KG1 (cell line): ENCODE measurements at regions not wholly inside any gene's neighbourhood (a gene's known extent, or its start where the extent isn't known, plus 50 kb on each side); places are given as distances from the start of the nearest gene placed in this dataset.
"Not testable (repeated sequence)": the region's sequence is repeated elsewhere in the genome, so short reads cannot be mapped to it uniquely, and the experiment has no call there.

ENCODE experiments used
- DNase-seq: peaks from one replicate; lab custom pipeline; 2025; lab: John Stamatoyannopoulos, UW

DNA sequence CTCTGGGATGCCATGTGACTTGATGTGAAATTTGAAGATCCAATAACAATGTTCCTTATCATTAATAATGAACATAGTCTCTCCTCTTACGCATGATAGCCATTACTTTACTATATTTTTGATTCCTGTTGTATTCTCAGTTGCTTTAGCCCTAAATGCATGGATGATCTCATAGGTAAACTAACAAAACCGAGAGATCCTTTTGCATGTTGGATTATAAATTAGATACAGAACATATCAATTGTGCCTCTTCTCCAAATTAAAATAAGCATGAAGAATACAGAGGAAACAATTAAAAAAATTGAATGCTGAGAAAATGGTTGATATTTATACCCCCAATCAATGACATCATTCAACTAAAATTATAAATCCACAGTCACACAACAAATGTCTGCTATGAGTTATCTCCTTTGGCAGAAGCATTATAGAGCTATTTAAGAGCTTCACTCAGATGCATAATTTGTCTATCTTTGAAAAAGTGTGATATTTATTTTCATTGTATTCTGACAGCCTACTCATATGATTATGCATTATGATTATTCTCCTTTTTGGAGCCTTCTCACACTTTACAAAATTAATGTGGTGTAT is 386.4 kb upstream of the STXBP6 start:
- no peak for DNase-seq

DNA sequence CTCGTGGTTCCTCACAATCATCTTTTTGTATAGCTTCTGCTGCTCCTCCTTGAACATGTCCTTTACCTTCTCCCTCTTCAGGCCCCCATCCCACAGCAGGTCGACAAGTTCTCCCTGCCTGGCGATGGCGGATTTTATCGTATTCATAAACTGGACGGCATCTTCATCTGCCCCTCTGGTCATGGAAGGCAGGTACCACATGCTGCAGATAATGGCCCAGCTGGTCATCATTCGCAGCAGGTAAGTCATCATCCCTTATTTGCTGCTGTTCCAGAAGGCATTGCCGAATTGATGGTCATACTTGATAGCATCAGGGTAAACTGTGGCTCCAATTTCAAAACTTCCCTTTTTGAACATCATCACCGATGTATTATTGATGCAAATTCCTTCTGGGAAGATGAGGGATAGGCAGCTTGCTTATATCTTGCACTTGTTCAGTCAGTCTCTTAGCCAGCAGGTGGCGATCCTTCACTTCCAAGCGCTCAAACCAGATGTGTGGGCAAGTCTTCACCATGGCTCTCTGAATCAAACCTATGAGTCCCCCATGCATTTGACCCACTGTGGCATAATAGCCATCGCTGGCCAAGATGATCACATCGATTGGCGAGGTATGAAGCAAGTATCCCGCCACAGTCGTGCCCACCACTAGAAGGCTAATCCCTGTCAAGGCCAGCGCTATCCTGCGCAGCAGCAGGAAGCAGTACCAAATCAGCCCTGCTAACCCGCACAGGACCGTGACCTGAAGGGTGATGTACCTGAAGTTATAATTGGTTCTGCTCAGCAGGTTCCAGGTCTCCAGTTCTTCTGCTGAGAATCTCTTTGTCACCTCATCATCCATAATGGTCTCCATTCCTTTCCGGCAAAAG is 381.5 kb upstream of the STXBP6 start:
- no peak for DNase-seq

DNA sequence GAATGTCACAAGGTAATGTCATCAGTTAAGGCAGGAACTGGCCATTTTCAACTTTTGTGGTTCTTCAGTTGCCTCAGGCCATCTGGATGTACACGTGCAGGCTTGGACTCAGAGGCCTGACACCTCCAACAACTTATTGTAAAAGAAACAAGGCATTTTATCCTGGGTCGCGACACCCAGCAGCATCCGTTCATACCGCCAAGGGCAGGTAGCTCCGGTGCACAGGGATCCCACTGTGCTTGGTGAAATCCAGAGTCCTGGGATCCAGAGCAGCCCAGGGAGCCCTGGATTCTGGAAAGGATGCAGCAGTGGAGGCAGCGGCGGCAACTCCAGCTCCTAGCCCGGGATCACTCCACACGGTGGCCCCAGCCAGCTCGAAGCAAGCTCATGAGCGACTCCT is 380.9 kb upstream of the STXBP6 start:
- DNase-seq: no peak

DNA sequence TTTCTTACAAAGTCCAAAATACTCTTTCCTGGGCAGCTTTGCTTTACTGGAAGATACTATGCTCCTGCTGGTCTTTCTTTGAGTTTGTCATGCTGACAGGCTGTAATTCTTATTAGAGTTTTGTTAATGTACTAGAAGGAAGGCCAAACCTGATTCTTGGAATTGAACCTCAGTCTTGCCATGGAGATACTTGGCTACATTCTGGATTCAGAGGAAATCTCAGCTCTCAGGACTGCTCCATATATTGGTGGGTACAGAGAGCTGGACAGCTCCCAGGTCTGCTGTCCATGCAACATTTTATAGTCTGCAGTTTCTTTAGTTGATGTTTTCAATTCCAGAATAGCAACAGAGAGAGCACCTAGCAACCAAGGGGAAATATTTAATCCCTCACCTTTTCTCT is 363.1 kb upstream of the STXBP6 start:
- DNase-seq: no peak

DNA sequence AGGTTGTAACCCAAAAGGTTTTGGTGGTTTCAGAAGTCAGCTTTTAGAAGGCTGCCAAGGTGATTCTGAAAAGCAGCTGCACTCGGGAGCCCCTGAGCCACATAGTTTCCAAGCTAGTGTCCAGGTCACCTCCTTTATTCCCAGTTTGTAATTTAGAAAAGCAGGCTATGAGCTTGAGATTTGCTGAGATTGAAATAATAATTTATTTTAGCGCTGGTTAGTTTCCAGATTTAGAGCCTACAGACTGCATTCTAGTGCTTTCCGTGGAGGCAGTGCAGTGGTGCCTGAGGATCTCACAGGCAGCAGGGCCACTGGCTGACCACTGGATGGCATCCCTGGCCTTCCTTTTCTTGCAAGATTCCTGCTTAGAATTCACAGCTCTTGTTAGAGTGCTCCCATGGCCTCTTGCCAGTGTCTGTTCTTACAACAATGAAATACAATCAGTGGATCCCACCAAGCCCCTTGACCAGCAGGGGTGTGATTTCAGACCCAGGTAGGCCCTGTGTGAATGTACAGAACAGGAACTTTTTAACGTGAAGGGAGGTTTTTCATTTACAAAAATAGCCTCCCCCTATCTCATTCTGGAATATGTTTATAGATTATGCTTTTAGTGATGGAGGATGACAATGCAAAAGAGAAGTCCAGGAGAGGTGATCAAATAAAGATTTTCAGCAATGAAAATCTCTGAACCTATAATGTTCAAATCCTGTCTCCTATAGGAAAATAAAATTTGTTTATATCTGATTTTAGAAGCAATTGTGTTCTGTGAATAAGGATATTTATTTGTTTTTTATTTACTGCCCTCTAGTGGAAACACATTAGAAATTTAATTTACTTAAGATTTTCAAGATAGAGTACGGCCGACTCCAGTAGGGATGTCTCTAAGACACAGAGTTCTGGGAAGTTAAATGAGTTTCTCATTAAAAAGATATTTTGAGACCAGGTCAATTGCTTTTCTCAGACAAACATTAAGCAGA is 362.1 kb upstream of the STXBP6 start:
- no peak for DNase-seq

DNA sequence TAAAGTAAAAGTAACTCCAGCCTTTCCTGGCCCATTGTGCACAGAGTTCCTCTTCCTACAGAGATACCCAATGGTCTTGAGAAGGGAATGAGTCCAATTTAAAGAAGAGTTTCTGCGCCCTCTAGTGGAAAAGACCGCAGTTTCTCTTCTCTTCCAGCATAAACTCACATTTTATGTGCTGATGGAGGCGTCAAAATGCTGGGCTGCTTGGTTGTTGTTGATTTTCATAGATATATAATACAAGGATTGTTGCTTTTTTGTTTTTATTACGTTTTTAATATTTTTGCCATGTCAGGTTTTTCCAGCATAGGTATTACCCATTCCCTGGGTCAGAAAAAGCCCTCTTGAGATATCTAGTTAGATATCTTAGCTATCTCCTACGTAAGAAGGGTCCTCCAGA is 356.9 kb upstream of the STXBP6 start:
- DNase-seq: peak; percentile 47

DNA sequence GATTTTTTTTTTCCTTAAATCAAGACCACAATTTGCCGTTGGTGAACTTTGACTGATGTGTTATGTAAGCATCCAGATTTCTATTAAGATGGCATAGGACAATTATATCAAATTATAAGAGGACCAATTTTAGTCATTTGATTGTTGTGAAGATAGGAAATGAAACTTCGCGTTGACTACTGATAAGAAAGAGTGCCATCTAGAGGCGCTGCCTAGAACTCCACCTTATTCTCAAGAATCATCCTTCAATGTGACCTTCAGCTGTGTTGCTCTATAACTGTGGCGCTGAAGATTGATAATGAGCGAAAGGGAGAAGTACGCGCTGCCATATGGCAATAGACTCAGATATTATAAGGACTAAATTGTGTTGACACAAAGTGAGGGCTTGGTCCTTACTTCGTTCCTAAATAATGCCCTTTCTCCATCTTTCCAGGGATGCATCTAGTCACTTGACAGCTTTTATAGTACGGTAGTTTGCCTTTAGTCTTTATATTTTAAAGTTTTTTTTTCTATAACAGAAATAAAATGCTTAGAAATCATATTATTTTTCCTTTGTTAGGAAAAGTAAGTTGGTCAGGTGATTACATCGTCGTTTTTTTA is 350.8 kb upstream of the STXBP6 start:
- peak; percentile 9 for DNase-seq

DNA sequence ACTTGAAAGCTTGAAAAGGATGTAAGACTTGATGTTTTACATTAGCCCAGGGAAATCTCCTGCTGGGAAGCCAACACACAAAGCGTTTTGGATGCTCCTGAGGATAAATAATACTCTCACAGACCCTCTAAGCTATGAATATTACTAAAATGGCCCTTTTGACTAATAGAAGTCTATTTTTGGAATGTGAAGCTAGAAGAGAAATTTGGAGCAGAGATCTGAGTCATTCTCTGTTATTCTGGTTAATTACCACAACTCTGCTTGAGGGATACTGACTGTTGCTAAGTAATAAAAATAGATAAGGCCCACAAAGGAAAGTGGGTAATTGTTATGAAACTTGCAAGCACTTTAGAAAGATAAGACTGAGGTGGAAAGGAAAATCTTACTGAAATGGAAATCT is 346.2 kb upstream of the STXBP6 start:
- no peak for DNase-seq

DNA sequence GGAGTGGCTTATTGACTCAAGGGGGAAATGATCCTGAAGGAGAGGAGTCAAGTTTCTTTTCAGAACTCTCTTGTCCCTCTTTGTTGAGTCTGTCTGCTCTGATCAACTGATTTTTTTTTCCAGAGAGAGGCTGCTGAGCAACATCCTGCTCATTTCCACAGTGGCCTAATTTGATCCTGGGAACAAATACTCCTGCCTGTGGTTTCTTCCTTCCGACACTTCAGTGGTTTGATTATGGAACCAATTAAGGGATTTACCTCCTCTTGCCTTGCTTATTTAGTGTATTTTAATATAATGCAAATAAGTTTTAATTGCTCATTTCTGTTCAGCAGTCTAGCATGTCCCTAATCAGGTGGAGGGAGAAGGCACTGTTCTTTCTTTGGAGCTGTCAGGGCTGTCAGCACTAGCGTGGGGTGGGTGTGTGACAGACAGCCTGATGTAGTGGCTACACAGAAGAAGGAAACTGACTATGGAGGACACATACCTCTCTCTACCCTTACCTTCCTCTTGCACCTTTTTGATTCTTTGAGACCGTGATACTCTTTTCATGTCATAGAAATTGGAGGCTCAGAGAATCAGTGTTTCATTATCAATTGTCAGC is 344.9 kb upstream of the STXBP6 start:
- no peak for DNase-seq

DNA sequence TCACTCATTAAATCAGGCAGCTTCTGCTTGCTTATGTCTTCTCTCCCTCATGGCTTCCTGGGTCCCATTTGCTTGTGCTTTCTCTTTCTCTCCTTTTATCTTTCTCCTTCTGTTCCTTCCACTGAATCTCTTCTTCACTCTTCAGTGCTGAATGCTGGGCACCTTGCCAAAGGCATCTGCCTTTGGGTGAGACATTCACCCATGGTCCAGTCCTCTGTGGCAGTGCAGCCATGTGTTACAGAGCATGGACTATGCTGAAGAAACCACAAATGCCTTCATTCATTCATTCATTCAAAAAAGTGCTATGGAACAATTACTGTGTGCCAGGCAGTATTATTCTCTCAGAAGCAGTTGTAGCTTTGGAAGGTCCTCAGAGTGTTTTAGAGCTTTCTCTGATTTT is 344.4 kb upstream of the STXBP6 start:
- no peak for DNase-seq

DNA sequence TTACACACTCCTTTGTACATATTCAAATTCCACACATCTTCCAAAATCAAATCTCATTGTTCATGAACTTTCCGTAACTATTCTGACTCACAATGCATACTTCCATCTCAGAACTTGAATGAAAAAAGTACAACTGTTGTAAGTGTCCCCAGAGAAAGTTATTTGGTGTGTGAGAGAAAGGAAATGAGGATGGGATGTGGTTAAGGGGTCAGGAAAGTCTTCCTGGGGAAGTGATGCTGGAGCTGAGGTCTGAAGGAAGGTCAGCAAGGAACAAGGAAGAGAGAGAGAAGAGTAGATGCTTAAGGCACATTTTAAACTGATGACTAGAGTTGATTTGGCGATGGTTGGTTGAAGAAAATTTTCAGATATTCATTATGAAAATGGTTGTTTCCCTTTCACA is 340.0 kb upstream of the STXBP6 start:
- DNase-seq: no peak

DNA sequence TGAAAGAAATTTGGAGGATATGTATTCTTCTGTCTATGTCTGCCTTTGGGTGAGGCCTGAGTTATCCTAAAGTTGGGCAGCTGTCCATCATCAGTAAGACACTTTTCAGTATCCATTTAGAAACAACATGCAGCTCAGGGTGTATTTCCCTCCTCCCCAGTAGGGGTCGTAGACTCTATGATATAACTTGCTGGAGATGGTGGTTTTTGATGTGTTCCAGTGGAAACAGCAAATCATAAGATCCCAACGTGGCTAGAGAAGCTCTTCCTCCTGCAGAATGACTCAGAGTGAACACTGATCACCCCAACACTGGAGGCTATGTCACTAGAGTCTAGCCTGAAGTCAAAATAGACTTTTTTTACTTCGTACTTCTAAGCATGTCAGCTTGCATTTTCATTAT is 331.6 kb upstream of the STXBP6 start:
- DNase-seq: no peak

DNA sequence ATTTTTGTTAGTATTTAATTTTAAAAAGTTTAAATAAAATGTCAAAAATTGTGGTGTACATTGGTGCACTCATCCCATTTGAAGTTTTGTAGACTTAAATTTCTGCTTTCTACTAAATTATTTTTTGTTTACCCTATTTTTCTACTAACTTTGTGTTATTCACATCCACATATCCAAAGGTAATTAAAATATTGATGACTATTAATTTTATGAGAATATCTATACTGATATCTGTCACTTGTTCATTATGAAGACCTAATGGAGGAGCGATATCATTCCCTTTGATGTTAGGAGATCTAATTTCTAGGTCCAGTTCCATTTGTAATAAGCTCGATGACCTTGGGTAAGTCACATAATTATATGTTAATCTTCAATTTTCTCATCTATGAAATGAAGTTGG is 325.7 kb upstream of the STXBP6 start:
- no peak for DNase-seq

DNA sequence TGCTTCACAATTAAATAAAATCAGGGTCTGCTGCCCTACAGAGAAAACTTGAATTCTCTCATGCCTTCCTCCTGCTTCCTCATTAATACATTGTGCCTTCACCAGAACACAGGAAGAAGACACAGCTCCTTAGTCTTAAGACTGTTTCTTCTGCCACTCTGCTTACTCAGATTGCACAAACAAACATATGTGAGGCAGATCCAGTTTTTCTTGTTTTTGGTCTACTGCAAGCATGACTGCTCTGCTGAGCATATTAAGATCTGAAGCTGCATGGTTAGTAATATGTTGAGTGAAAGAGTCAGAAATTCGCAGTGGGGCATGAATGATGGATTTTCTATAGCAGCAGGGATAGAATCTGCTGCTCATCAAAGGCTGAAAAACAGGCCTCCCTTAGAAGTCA is 321.1 kb upstream of the STXBP6 start:
- no peak for DNase-seq

DNA sequence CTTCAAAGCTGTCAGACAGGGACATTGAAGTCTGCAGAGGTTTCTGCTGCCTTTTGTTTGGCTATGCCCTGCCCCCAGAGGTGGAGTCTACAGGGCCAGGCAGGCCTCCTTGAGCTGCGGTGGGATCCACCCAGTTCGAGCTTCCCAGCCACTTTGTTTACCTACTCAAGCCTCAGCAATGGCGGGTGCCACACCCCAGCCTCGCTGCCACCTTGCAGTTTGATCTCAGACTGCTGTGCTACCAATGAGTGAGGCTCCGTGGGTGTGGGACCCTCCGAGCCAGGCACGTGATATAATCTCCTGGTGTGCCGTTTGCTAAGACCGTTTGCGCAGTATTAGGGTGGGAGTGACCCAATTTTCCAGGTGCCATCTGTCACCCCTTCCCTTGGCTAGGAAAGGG is 320.1 kb upstream of the STXBP6 start:
- not testable (repeated sequence) for DNase-seq

DNA sequence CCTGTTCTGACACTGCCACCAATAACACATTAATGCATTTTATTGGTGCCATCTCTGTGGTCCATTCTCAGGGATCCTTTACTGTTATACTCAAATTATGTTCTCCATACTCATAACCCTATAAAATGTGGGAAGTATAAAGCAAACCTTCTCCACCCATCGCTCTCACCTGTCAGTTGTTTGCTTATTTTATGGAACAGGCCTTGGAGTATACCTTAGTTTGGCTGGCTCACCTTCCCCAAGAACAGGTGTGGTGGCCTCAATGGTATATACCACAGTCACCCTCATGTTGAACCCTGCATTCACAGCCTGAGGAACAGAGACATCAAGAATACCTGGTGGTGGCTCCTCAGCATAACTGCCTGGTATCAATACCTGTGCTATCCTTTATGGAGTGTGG is 308.4 kb upstream of the STXBP6 start:
- DNase-seq: no peak

DNA sequence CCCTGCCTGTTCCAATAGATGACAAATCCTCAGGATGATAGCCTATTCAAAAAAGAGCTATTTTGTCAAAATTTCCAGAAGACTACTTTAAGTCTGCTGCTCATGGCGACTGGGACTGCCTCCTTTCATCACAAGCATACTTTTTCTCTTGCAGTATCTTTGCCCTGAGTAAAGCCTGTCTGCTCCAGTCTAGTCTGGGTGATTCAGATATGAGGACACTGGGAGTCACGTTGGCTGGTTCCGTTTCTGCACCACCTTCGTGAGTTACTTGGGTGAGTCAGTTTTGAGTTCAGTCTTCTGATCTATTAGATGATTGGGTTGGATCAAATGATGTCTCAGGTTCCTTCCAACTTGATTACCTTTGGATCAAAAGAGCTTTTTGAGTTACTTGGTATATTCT is 301.3 kb upstream of the STXBP6 start:
- no peak for DNase-seq

DNA sequence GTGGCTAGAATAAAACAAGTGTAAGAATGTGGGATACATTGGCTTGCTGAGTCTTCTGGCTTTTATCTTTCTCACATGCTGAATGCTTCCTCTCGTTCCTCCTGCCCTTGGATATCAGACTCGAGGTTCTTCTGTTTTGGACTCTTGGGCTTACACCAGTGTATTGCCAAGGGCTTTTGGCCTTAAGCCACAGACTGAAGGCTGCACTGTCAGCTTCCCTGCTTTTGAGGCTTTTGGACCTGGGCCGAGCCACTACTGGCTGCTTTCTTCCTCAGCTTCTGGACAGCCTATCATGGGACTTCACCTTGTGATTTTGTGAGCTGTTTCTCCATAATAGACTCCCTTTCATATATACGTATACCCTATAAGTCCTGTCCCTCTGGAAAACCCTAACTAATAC is 300.9 kb upstream of the STXBP6 start:
- no peak for DNase-seq

DNA sequence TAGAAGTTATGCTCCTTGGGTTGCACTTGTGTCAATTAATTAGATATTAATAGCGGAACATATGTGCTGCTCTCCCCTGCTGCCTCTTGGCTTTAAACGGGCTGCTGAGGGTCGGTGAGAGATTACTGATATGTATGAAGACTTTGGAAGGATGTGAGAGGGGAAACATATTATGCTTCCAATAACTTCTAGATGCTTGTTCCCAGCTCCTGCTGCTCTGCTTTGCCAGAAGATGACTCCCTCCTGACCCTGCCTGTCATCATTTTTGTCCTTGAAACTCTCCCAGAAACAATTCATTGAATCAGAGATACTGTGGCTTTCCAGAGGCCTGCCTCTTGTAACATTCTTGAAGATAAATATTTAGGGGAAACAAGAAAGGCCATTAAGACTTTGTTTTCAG is 300.1 kb upstream of the STXBP6 start:
- no peak for DNase-seq

DNA sequence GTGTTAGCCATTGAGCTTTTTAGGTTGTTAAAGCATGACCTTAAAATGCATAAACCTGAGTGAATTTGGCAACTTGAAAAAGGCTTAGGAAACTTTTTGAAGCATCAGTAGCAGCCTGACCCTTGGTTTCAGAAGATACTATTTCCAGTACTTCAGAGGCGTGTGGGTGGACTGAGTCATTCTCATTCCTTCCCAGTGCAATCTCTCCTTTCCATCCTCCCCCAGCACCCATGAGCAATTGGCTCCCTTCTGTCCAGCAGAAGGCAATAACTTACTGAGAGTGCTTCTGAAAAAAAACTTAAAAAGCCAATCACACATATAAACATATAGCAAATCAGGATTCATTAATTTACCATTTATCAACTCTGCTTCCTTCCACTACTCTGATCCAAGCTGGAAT is 299.3 kb upstream of the STXBP6 start:
- no peak for DNase-seq

DNA sequence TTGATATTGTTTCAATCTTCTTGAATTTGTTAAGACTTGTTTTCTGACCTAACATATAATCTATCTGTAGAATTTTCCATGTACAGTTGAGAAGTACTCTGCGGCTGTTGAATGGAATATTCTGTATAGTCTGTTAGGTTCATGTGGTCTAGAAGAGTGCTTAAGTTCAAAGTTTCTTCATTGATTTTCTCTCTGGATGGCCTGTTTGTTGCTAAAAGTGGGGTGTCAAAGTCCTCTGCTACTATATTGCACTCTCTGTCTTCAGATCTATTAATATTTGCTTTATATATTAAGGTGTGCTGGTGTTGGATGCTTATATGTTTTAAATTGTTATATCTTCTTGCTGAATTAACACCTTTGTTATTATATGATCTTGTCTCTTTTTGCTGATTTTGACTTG is 290.9 kb upstream of the STXBP6 start:
- no peak for DNase-seq

DNA sequence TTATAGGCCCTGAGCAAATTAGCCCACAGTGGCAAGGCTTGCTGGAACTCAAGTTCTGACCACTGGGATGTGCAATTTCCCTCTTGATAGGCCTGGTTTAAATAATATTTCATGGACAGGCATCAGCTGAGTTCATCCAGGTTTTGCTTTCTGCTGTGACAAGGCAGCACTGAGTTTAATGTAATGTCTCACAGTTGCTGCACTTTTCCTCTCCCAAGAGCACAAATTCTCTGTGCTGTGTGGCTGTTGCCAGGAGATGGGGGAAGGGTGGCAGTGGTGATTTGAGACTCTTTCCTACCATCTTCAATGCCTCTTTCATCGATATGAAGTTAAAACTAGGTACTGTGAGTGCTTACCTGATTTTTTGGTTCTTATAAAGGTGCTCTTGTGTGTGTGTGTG is 272.8 kb upstream of the STXBP6 start:
- DNase-seq: no peak
